GM10248 (cell line): ENCODE measurements at regions not wholly inside any gene's neighbourhood (a gene's known extent, or its start where the extent isn't known, plus 50 kb on each side); places are given as distances from the start of the nearest gene placed in this dataset.

Experiments used
- CTCF ChIA-PET: fragments of 300-600 bp; sonication (Branson Sonifier 250); formaldehyde crosslinking; extraction: SDS; loops from one replicate; lab custom pipeline; 2021; ENCODE audit warnings: antibody characterized with exemption; lab: Yijun Ruan, JAX
- POLR2A ChIA-PET: fragments of 350-650 bp; sonication (Branson Sonifier 250); formaldehyde crosslinking; extraction: SDS; loops from one replicate; lab custom pipeline; 2020; ENCODE audit warnings: antibody characterized with exemption; lab: Yijun Ruan, JAX
- DNase-seq: peaks from one replicate; pipeline ENCODE4 v3.0.0; 2012; ENCODE audit errors: extremely low spot score
- TF ChIP-seq, protein P1 (sequence below): IDR thresholded peaks from 2 replicates; pipeline ENCODE4 v1.5.1; 2012; ENCODE audit warnings: mild to moderate bottlenecking, low read depth; ENCODE audit errors: extremely low read depth, missing control alignments, control extremely low read depth

DNA sequence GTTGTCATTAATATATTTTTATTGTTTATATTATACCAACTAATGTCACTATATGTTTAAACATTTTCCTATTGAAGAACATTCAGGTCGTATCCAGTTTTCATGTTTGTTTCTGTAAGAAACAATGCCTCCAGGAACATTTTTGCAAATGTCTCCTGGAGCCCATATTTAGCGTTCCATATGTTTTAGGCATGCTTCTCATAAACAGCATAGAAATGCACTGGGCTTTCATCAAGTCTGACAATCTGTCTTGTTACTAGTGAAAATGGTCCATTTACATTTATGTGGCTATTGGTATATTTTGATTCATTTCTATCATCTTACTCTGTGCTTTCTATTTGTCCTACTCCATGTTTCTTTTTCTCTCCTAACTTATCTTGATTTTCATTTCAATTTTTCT is 431.7 kb downstream of the TFAP2A start:
- ChIA-PET CTCF (no interaction called here), POLR2A (no interaction called here)
- no peak for DNase-seq
- TF ChIP-seq, protein P1, sequence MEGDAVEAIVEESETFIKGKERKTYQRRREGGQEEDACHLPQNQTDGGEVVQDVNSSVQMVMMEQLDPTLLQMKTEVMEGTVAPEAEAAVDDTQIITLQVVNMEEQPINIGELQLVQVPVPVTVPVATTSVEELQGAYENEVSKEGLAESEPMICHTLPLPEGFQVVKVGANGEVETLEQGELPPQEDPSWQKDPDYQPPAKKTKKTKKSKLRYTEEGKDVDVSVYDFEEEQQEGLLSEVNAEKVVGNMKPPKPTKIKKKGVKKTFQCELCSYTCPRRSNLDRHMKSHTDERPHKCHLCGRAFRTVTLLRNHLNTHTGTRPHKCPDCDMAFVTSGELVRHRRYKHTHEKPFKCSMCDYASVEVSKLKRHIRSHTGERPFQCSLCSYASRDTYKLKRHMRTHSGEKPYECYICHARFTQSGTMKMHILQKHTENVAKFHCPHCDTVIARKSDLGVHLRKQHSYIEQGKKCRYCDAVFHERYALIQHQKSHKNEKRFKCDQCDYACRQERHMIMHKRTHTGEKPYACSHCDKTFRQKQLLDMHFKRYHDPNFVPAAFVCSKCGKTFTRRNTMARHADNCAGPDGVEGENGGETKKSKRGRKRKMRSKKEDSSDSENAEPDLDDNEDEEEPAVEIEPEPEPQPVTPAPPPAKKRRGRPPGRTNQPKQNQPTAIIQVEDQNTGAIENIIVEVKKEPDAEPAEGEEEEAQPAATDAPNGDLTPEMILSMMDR: no peak

DNA sequence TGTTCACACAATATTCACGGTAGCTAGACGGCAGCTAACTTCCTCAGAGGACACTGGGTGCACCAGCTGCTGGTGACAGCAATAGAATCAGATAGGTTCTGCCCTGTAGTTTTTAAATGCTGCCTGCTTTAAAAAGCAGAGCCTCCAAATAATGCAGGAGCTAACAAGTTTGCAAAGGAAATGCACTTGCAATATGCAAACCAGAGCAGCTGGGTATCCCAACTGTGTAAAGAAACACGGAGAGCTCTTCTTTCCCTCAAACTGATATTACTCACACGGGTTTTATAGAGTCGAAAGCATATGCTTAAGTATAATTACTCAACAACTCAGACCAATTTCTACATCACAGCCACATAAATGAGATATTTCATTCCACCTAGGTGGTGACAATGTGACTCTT is 432.7 kb downstream of the TFAP2A start:
- ChIA-PET CTCF (interaction anchor here (1.3 kb wide), 1 partner anchor 9 kb away, joined by 5 read pairs; no protein-coding TSS in a partner anchor), POLR2A (no interaction called here)
- TF ChIP-seq, protein P1: no peak
- no peak for DNase-seq

GRCh38 chr6:9979996-9980395 is 434.9 kb downstream of the TFAP2A start:
- no peak for DNase-seq
- TF ChIP-seq, protein P1: no peak
- CTCF ChIA-PET: interaction anchor here (1.0 kb wide), 1 partner anchor 9 kb away, joined by 3 read pairs; no protein-coding TSS in a partner anchor
- POLR2A ChIA-PET: no interaction called here

- no peak for DNase-seq
- CTCF ChIA-PET: no interaction called here
- POLR2A ChIA-PET: no interaction called here
- TF ChIP-seq, protein P1: no peak
Observed at GRCh38 chr6:9978480-9978879, 436.4 kb downstream of the TFAP2A start.

GRCh38 chr6:9977411-9977810 is 437.5 kb downstream of the TFAP2A start:
- TF ChIP-seq, protein P1: no peak
- ChIA-PET CTCF (interaction anchor here (1.3 kb wide), 1 partner anchor 14 kb away, joined by 3 read pairs; no protein-coding TSS in a partner anchor), POLR2A (no interaction called here)
- no peak for DNase-seq

DNA sequence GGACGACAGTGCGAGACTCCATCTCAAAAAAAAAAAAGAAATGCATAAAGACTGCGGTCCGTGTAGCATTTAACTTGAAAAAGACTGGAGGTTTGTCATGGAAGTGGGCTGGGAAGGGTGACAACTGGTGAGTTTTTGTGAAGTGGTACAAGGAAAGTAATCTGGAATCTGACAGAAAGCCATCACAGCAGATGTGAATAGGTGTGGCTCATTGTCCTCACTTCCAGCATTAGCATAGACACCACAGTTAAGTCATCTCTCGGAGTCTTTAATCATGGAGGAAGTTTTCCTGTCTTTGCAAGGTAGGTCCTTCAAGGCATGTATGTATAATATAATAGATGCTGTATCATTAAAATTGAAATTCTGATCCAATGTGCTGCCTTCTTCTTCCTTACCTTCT is 453.2 kb downstream of the TFAP2A start:
- POLR2A ChIA-PET: no interaction called here
- TF ChIP-seq, protein P1: no peak
- no peak for DNase-seq
- CTCF ChIA-PET: no interaction called here
